Astrocyte of the spinal cord (primary cell): ENCODE measurements at regions not wholly inside any gene's neighbourhood (a gene's known extent, or its start where the extent isn't known, plus 50 kb on each side); places are given as distances from the start of the nearest gene placed in this dataset.
"Not testable (repeated sequence)": the region's sequence is repeated elsewhere in the genome, so short reads cannot be mapped to it uniquely, and the experiment has no call there.

Source experiments
- DNase-seq: peaks from one replicate; pipeline ENCODE4 v3.0.0; 2011; ENCODE audit warnings: low read depth, low spot score
- H3K4me3 ChIP-seq: 2 replicates; pipeline ENCODE4 v1.5.1; 2011; ENCODE audit warnings: low read depth, mild to moderate bottlenecking, low read length, moderate library complexity
- CTCF ChIP-seq: IDR thresholded peaks from 2 replicates; pipeline ENCODE4 v1.5.1; 2012; ENCODE audit warnings: low read depth, mild to moderate bottlenecking, low read length, inconsistent platforms
- in situ Hi-C: cut with HindIII; loops from 2 replicates; pipeline ENCODE4 v1.10.0; 2017; ENCODE audit warnings: low sequenced_read_pairs

- no peak for TF ChIP-seq CTCF
- DNase-seq, result no peak
- H3K4me3 ChIP-seq, result no peak overlapping the region
- in situ Hi-C loops, result no loop called here
Observed at GRCh38 chr1:166484871-166485270, 318.1 kb upstream of the FAM78B start.

- in situ Hi-C loops, result no loop called here
- no peak for DNase-seq
- TF ChIP-seq CTCF, result no peak
Observed at GRCh38 chr1:166485620-166486019, 318.8 kb upstream of the FAM78B start.

GRCh38 chr1:166488327-166488726, 321.5 kb upstream of the FAM78B start:
- no peak for DNase-seq
- no peak for TF ChIP-seq CTCF
- in situ Hi-C loops, result no loop called here
- no peak overlapping the region for H3K4me3 ChIP-seq

More at GRCh38 chr1:166485620-166486019, 318.8 kb upstream of the FAM78B start:
- no peak overlapping the region for H3K4me3 ChIP-seq

GRCh38 chr1:166489356-166489669, 322.5 kb upstream of the FAM78B start:
- in situ Hi-C loops, result no loop called here
- no peak for TF ChIP-seq CTCF
- H3K4me3 ChIP-seq, result no peak overlapping the region
- DNase-seq, result no peak

GRCh38 chr1:166489670-166490436, 323.1 kb upstream of the FAM78B start:
- no peak for TF ChIP-seq CTCF
- DNase-seq, result no peak
- in situ Hi-C loops, result no loop called here
- H3K4me3 ChIP-seq, result no peak overlapping the region

- TF ChIP-seq CTCF, result no peak
- no peak for DNase-seq
- no peak overlapping the region for H3K4me3 ChIP-seq
- in situ Hi-C loops, result no loop called here
Observed at GRCh38 chr1:166490437-166490991, 323.7 kb upstream of the FAM78B start.

GRCh38 chr1:166493765-166494164, 327.0 kb upstream of the FAM78B start:
- H3K4me3 ChIP-seq, in situ Hi-C loops, DNase-seq: not testable (repeated sequence)
